ENCODE measurements at regions not wholly inside any gene's neighbourhood (a gene's known extent, or its start where the extent isn't known, plus 50 kb on each side); places are given as distances from the start of the nearest gene placed in this dataset.
"Not testable (repeated sequence)": the region's sequence is repeated elsewhere in the genome, so short reads cannot be mapped to it uniquely, and the experiment has no call there.

DNA sequence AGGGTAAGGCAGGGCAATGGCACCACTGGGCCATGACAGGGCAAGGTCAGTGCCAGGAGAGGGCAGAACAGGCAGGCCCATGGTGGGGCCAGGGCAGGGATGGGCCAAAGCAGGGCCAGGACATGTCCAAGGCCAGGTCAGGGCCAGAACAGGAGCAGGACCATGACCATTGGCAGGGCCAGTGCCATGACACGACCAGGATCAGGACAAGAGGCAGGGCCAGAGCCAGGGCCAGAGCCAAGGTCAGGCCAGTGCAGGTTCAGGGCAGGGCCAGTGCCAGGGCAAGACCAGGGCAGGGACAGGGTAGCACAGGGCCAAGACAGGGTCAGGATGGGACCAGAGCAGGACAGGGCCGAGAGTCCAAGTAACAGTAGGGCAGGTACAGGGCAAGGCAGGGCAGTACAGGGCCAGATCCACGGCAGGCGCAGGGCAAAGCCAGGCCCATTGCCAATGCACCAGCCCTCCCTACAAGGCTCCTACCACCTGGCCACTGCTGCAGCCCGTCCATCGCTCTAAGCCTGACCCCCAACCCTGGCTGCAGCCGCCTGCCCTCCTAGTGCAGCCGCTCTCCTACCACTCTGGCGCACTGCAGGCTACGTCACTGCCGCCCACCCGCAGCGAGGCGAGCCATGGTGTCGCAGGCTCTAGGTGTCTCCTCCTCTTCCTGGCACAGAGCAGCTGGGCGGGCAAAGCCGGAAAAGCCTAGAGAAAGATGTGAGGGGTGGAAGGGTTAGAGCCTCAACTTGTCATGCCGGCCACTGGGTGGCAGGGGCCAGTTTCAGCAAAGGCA is 2876.3 kb downstream of the RPIA start:
- H3K4me3 Mint-ChIP-seq; H3K4me1 Mint-ChIP-seq (ENCODE audit: low read depth); H3K9me3 Mint-ChIP-seq; H3K27me3 Mint-ChIP-seq (ENCODE audit: low read depth); H3K36me3 Mint-ChIP-seq (ENCODE audit: low read depth); H3K27ac Mint-ChIP-seq: not testable (repeated sequence)

- H3K36me3 Mint-ChIP-seq (ENCODE audit: low read depth); H3K27ac Mint-ChIP-seq; H3K4me3 Mint-ChIP-seq; H3K4me1 Mint-ChIP-seq (ENCODE audit: low read depth); H3K9me3 Mint-ChIP-seq; H3K27me3 Mint-ChIP-seq (ENCODE audit: low read depth): not testable (repeated sequence)
These were observed 2877.2 kb downstream of the RPIA start for GRCh38 chr2:91568391-91569338.

DNA sequence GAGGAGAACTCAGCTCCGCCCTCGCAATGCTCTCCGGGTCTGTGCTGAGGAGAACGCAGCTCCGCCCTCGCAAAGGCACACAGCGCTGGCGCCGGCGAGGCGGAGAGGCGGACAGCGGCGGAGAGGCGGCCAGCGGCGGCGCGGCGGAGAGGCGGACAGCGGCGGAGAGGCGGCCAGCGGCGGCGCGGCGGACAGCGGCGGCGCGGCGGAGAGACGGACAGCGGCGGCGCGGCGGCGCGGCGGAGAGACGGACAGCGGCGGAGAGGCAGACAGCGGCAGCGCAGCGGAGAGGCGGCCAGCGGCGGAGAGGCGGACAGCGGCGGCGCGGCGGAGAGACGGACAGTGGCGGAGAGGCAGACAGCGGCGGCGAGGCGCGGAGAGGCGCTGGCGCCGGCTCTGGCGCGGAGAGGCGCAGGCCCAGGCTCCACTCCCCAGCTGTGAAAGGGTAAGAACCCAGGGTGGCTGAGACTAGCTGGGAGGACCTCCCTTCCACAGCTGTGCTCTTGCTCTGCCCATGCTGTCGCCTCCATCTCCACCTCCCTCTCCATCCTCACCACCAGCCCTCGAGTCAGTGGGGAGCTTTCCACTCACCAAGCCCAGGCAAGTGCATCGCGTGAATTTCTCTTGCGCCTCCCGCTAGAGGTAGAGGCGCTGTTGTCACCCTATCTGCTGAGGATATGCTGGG is 2879.9 kb downstream of the RPIA start:
- not testable (repeated sequence) for H3K4me1 Mint-ChIP-seq (ENCODE audit: low read depth)

DNA sequence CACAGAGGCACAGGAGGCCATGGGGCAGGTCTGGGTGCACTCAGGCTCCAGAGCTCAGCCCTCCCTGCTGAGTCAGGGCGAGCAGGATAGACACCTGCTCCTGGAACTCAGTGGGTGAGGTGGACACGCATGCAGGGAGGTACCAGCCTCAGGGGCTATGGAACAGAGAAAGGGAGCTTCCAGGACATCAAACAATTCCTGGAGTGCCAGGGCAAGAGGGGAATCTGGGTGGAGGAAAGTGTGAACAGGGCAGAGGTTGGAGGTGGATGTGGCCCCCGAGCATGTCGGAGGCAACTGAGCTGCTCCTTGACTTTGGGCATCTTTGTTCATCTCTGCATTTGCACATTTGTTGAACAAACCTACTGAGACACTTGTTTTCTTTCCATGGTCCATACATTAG is 2881.5 kb downstream of the RPIA start:
- not testable (repeated sequence) for H3K27ac Mint-ChIP-seq; H3K36me3 Mint-ChIP-seq (ENCODE audit: low read depth); H3K4me3 Mint-ChIP-seq; H3K4me1 Mint-ChIP-seq (ENCODE audit: low read depth); H3K27me3 Mint-ChIP-seq (ENCODE audit: low read depth); H3K9me3 Mint-ChIP-seq

More for the DNA sequence above, 2879.9 kb downstream of the RPIA start:
- not testable (repeated sequence) for H3K27me3 Mint-ChIP-seq (ENCODE audit: low read depth); H3K4me3 Mint-ChIP-seq; H3K27ac Mint-ChIP-seq; H3K9me3 Mint-ChIP-seq; H3K36me3 Mint-ChIP-seq (ENCODE audit: low read depth)

DNA sequence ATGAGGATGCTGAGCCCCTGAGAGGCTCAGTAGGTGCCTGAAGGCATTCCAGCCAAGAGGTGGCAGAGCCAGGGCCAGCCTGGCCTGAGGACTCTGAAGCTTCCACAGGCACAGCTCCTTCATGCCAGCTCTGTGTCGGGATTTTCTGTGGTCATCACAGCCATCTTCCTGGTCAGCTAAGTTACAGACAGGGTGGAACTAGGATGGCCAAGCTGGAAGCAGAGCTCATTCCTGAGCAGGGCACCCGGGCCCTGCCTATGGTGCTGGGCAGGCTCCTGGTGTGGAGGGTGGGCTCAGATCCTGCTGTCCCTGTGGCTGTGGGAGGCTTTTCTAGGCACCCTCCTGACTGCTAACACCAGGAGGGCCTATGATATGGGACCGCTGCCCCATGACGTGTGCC is 2882.3 kb downstream of the RPIA start:
- H3K27me3 Mint-ChIP-seq (ENCODE audit: low read depth); H3K4me3 Mint-ChIP-seq; H3K9me3 Mint-ChIP-seq; H3K36me3 Mint-ChIP-seq (ENCODE audit: low read depth); H3K27ac Mint-ChIP-seq; H3K4me1 Mint-ChIP-seq (ENCODE audit: low read depth): not testable (repeated sequence)

DNA sequence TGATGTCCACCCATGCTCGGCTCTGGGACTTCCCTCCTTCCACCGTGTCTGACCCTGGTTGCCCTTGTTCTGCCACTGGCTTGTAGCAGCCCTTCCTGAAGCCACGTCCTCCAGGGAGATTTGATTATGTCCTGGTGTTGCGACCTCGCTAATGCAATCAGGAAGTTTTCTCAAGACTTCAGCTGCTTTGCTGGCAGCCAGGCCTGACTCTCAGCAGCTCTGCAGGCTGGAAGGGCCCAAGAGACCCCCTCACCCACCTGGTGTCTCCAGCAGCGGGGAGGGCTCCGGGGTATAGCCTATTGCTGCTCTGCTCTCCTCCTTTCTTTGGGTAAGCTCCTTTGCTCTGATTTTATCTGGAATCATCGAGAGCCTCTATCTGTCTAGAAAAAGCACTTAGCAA is 2882.8 kb downstream of the RPIA start:
- not testable (repeated sequence) for H3K4me3 Mint-ChIP-seq; H3K27ac Mint-ChIP-seq; H3K27me3 Mint-ChIP-seq (ENCODE audit: low read depth); H3K4me1 Mint-ChIP-seq (ENCODE audit: low read depth); H3K36me3 Mint-ChIP-seq (ENCODE audit: low read depth); H3K9me3 Mint-ChIP-seq

DNA sequence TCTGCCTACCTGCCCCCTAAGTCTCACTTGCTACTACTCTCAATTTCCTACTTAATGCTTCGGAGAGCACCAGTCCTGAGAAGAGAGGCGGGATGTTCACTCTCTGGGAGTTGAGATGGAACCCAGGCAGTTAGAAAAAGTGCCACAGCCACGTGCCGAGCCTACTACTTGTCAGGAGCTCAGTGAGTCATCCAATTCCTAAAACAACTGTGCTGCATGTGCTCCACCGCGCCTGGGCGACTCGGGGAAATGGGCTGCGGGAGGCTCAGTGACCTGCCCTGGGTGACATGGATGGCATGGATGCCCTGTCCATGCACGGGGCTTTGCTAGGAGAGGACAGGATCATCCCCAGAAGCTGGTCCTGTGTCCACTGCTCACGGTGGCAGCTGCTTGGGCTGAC is 2884.2 kb downstream of the RPIA start:
- not testable (repeated sequence) for H3K27me3 Mint-ChIP-seq (ENCODE audit: low read depth); H3K9me3 Mint-ChIP-seq; H3K27ac Mint-ChIP-seq; H3K4me3 Mint-ChIP-seq; H3K36me3 Mint-ChIP-seq (ENCODE audit: low read depth); H3K4me1 Mint-ChIP-seq (ENCODE audit: low read depth)

GRCh38 chr2:91577406-91577805 is 2885.9 kb downstream of the RPIA start:
- H3K27me3 Mint-ChIP-seq (ENCODE audit: low read depth); H3K27ac Mint-ChIP-seq; H3K4me1 Mint-ChIP-seq (ENCODE audit: low read depth); H3K36me3 Mint-ChIP-seq (ENCODE audit: low read depth); H3K9me3 Mint-ChIP-seq; H3K4me3 Mint-ChIP-seq: not testable (repeated sequence)

DNA sequence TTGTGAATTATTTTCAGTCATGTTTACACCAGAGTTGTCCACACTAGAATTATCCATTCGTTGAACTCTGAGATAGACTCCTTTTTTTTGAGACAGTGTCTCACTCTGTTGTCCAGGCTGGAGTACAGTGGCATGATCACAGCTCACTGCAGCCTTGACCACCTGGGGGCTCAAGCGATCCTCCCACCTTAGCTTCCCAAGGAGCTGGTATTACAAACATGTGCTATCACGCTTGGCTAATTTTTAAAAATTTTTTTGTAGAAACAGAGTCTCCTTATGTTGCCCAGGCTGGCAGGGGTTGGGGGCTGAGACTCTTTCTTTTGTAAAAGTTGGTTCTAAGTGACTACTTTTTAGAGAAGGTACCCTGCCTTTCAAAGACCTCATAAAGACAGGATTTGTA is 2887.2 kb downstream of the RPIA start:
- not testable (repeated sequence) for H3K27ac Mint-ChIP-seq; H3K27me3 Mint-ChIP-seq (ENCODE audit: low read depth); H3K36me3 Mint-ChIP-seq (ENCODE audit: low read depth); H3K4me1 Mint-ChIP-seq (ENCODE audit: low read depth); H3K4me3 Mint-ChIP-seq; H3K9me3 Mint-ChIP-seq

DNA sequence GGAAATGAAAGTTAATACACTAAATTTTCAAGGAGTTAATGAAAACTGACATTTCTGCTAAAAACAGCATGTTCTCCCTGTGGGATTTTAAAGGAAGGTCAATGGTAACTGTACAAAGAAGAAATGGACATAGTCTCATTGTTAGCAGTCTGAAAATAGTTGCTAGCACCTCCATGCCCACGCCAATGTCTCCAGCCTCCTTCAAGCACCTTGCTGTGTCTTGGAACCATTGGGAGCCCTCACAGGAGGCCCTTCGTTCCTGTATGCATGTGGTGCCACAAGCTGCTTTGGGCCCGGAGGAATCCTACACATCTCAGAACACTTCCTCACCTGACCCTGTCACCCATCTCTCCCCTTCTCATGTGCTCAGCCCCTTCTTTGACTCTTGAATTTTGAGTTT is 2888.1 kb downstream of the RPIA start:
- H3K27ac Mint-ChIP-seq; H3K9me3 Mint-ChIP-seq; H3K4me3 Mint-ChIP-seq; H3K27me3 Mint-ChIP-seq (ENCODE audit: low read depth); H3K36me3 Mint-ChIP-seq (ENCODE audit: low read depth); H3K4me1 Mint-ChIP-seq (ENCODE audit: low read depth): not testable (repeated sequence)

GRCh38 chr2:91580043-91580442 is 2888.6 kb downstream of the RPIA start:
- H3K36me3 Mint-ChIP-seq (ENCODE audit: low read depth); H3K27ac Mint-ChIP-seq; H3K4me1 Mint-ChIP-seq (ENCODE audit: low read depth); H3K9me3 Mint-ChIP-seq; H3K4me3 Mint-ChIP-seq; H3K27me3 Mint-ChIP-seq (ENCODE audit: low read depth): not testable (repeated sequence)

- H3K4me1 Mint-ChIP-seq (ENCODE audit: low read depth); H3K27me3 Mint-ChIP-seq (ENCODE audit: low read depth); H3K36me3 Mint-ChIP-seq (ENCODE audit: low read depth); H3K4me3 Mint-ChIP-seq; H3K27ac Mint-ChIP-seq: not testable (repeated sequence)
- H3K9me3 Mint-ChIP-seq = peaks cover 12% of the 10 kb centered on the region
These were observed 2895.6 kb downstream of the RPIA start for GRCh38 chr2:91587098-91587497.

- H3K4me1 Mint-ChIP-seq (ENCODE audit: low read depth); H3K36me3 Mint-ChIP-seq (ENCODE audit: low read depth); H3K27ac Mint-ChIP-seq; H3K4me3 Mint-ChIP-seq; H3K27me3 Mint-ChIP-seq (ENCODE audit: low read depth): not testable (repeated sequence)
- peaks cover 12% of the 10 kb centered on the region for H3K9me3 Mint-ChIP-seq
These were observed 2896.5 kb downstream of the RPIA start for GRCh38 chr2:91587908-91588535.

- not testable (repeated sequence) for H3K4me1 Mint-ChIP-seq (ENCODE audit: low read depth); H3K27ac Mint-ChIP-seq; H3K27me3 Mint-ChIP-seq (ENCODE audit: low read depth); H3K4me3 Mint-ChIP-seq; H3K36me3 Mint-ChIP-seq (ENCODE audit: low read depth)
- peaks cover 12% of the 10 kb centered on the region for H3K9me3 Mint-ChIP-seq
These were observed 2897.3 kb downstream of the RPIA start for GRCh38 chr2:91588782-91589223.
